HG03045 (cell line): ENCODE measurements at regions not wholly inside any gene's neighbourhood (a gene's known extent, or its start where the extent isn't known, plus 50 kb on each side); places are given as distances from the start of the nearest gene placed in this dataset.
"Not testable (repeated sequence)": the region's sequence is repeated elsewhere in the genome, so short reads cannot be mapped to it uniquely, and the experiment has no call there.

Source experiments
- ATAC-seq: cut with Tn5 transposase; IDR thresholded peaks from one replicate; pipeline ENCODE4 v1.9.1; 2021; ENCODE audit warnings: mild to moderate bottlenecking, moderate library complexity; ENCODE audit not compliant: unreplicated experiment

DNA sequence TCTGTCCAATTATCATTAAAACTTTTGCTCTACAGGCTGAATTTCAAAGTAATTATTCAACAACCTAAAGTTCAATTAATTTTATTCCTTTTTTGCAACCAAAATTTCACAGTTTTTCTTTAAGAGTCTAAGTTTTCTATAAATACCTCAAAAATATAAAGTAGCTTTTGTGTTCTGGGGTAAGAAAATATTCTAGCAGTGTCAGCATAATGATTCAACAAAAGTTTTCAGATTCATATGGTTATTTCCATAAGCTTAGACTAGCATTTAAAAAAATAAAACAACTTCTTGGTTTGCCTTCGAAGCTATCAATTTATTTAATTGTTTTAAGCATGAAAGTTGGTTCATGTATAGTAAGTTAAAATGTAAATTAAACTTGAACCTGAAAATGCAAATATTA, 1962.3 kb upstream of the CDH6 start:
- ATAC-seq, result no peak

DNA sequence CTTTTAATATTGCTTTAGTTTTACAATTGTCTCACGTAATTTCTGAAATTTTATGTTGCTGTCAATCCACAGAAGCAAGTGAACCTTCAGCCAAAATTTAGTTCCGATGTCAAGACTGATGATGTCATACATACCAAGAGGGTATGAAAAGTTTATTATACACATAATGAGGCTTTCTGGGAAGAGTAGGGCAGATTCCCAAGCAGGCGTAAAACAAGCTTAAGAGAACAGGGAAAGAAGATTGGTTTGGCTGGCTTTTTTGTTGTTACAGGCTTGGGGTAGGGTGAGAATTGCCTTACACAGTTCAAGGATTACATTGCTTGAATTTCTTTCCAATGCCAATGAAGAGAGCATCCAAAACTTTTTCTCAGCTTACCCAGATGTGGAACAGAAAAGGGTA, 1962.9 kb upstream of the CDH6 start:
- ATAC-seq, result no peak

DNA sequence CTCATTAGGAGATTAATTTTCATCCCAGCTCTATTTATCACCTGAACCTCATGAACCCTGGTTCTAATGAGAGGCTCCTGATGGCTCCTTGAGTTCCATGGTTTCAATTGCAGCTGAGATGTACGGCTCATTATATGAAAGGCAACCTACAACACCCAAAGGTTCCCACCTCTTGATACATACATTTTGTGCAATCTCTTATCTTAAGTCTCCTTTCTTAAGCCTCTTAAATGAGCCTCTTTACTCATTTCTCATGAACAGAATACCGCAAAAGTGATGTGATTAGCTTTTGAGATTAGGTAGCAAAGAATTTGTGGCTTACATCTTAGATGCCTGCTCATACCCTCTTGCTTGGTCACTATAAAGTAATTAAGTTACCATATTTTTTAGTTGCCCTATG, 1964.0 kb upstream of the CDH6 start:
- ATAC-seq, result no peak

DNA sequence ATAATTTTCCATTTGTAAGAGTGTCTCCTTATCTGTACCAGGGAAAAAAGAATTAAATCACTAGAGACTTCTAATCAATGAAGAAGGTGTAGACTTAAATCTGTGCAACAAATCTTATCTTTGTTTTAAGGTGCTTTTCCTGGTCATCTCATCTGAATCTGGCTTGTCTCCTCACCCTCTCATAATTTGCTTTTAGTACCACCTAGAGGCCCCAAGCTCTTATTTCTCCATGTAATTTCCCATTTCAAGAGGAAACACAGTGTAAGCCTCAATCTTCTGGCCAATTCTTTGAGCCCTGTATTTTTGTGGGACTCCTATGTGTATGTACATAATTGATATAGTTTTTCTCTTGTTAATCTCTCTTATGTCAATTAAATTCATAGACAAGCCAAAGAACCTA, 1975.3 kb upstream of the CDH6 start:
- ATAC-seq, result no peak

DNA sequence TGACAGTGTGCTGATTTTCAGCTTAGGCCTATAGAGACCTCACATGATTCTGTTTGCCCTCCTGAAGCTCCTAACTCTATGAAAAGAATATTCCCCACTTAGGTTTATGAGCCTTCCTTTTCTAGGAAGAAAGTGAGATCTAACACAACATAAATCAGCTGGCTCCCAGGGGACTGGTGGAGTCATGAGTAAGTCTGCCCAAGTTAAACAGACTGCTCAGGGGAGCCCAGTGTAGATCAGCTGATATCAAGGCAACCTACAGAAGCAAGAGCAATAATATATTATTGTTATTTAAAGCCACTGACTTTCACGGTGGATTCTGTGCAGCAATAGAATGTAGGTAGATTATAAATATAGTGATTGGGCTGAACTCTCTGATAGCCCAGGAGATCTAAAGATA, 1978.6 kb upstream of the CDH6 start:
- no peak for ATAC-seq

DNA sequence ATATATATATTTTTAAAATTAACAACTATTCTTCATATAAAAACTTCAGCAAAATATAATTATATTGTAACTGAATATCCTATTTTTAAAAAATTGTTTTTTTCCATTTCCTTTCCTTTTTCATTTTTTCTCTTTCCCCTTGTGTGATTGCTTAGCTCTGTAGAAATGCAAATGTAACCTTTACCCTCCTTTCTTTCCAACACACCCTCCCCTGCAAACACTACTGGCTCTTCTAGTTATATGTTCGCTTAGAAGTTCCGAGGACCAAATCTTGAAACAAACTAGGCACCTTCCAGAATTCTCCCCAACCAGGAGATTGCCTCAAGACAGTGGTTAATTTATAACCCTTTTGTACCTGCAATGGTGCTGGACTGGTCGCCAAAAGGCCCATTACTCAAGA, 1980.0 kb upstream of the CDH6 start:
- no peak for ATAC-seq

DNA sequence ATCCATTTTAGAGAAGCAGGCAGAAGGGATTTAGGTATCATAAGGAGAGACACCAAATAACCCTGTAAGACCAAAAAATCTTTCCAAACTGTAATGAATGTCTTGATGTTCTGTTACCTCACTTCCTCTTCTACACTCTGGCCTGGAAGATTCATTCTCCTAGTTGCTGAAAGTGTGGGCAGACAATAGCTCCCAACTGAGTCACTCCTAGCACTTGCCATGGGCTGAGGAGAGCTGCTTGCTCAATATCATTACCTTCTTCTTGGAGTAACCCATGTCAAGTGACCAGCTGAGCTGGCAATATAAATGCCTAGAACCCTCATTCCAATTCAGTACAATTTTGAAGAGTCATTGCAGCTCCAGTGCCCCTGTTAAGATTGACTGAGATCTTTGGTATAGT, 1985.5 kb upstream of the CDH6 start:
- ATAC-seq, result no peak

DNA sequence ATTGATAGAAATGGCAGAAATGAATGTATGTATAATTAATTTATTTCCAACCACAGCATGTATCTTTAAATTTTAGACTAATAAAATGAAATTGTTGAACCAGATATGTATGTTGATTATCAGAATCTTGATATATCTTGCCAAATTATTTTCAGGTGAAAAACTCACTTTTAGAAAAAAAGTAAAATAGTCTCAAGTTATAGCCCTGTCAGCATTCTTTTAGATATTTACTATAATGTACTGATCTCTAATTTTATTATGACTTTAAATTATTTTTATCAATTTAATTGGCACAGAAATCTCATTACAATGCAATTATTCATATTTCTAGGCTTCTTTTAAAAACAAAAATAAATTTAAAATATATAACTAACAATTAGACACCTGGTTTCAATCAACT, 1990.4 kb upstream of the CDH6 start:
- no peak for ATAC-seq

DNA sequence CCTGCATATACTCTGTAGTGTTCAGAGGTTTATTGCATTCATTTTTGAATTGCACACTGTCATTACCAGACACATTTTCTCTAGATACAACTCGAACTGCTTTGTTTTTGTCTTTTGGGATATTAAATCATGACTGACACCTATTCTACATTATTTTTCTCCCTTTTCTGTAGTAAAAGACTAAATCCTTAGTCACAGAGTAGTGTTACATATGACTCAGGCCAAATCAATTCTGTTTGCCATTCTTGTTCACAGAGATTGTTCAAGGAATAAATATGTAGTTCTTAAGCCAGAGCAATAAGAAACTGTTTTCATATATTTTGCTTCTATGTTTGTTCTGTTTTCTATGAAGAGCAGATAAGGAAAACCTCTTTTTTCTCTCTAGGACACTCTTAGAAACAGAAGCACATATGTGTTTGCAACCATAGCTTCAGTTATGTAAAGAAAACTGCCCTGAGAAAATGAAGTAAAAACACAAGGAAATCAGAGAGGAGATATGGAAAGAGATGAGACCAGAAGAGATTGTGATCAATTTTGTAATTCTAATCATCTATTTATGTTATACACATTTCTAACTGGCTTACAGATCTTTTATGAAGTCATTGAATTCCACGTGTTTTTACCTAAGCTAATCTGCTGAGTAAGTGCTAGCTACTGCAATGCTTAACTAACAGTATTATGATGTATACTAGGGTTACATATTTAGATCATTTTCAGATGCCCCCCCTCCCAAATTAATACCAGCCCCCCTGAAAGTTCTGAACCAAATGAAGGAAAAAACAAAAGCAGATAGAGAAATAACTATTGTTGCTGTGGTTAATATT, 1995.6 kb upstream of the CDH6 start:
- no peak for ATAC-seq

DNA sequence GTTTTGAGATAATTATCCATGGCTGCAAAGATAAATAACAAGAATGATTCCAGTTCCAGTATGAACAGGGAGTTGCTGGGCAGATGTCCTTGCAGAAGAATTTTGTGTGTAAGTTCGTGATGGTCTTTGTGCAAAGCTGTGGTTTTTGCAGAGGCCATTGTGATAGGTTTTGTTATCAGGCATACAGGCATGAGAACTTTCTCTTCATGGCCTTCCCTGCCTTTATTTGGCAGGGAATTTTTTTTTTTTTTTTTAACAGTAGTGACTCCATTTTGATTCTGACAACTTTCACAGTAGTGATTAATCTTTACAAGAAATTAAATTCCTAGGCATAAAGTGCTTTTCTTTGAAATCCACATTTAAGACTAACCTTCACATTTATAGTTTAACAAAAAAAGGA, 1999.5 kb upstream of the CDH6 start:
- ATAC-seq, result no peak

DNA sequence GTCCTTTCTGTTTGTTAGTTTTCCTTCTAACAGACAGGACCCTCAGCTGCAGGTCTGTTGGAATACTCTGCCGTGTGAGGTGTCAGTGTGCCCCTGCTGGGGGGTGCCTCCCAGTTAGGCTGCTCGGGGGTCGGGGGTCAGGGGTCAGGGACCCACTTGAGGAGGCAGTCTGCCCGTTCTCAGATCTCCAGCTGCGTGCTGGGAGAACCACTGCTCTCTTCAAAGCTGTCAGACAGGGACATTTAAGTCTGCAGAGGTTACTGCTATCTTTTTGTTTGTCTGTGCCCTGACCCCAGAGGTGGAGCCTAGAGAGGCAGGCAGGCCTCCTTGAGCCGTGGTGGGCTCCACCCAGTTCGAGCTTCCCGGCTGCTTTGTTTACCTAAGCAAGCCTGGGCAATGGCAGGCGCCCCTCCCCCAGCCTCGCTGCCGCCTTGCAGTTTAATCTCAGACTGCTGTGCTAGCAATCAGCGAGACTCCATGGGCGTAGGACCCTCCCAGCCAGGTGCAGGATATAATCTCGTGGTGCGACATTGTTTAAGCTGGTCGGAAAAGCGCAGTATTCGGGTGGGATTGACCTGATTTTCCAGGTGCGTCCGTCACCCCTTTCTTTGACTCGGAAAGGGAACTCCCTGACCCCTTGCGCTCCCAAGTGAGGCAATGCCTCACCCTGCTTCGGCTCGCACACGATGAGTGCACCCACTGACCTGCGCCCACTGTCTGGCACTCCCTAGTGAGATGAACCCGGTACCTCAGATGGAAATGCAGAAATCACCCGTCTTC, 2002.0 kb upstream of the CDH6 start:
- not testable (repeated sequence) for ATAC-seq

DNA sequence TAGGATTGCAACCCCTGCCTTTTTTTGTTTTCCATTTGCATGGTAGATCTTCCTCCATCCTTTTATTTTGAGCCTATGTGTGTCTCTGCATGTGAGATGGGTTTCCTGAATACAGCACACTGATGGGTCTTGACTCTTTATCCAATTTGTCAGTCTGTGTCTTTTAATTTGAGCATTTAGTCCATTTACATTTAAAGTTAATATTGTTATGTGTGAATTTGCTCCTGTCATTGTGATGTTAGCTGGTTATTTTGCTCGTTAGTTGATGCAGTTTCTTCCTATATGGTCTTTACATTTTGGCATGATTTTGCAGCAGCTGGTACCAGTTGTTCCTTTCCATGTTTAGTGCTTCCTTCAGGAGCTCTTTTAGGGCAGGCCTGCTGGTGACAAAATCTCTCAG, 2003.1 kb upstream of the CDH6 start:
- not testable (repeated sequence) for ATAC-seq

DNA sequence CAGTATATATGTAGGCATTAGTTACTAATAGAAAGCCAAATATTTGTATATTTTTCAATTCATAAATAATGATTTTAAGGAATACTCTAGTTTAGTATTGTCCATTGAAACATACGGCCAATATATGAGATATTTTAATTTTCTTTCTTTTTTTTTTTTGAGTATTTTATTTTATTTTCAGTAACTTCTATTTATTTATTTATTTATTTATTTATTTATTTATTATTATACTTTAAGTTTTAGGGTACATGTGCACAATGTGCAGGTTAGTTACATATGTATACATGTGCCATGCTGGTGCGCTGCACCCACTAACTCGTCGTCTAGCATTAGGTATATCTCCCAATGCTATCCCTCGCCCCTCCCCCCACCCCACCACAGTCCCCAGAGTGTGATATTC, 2007.1 kb upstream of the CDH6 start:
- not testable (repeated sequence) for ATAC-seq

DNA sequence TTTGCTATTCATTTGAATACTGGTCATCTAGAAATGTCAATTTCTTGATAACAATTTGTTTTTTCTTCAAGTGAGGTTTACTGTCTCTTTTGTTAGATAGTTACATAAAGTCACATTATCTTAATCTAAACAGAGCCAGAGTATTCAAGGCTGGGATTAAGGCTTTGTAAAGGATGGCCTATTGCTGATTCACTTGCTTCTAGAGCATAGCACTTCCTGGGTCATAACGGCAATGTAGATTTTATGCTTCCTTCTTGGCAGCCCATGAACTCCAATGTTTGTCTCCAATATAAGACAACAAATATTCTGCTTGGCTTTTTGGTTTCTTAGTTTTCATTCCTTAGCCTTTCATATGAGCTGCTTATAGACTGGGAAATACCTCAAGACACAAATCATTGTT, 2007.9 kb upstream of the CDH6 start:
- no peak for ATAC-seq

DNA sequence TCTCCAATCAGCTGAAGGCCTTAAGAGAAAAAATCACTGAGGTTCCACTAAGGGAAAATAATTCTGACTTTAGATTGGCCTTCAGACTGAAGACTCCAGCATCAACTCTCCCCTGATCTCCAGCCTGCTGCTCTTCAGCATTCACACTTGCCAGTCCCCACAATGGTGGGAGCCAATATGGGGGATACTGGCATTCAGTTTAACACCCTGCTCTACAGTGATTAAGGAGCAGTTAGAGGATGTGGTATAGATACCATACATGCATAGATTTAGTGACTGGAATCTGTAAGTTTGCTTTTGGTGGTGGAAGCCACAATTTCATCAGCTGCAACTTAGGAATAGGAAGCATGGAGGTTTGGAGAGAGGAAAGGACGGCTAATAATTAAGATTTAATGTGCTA, 2017.7 kb upstream of the CDH6 start:
- ATAC-seq, result no peak

DNA sequence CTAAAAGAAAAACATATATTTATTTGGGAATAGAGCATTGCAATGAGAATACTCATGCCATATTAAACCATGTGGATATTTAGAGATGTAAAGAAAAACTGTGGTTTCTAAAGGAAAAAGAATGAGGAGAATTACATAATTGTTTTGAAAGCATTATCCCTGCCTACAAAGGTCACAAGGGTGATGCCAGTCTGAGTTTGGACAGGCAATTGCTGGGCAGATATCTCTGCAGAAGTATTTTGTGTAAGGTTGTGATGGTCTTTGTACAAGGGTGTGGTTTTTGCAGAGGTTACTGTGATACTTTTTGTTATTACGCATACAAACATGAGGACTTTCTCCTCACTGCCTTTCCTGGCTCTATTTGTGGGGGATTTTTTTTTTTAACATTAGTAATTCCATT, 2022.9 kb upstream of the CDH6 start:
- ATAC-seq, result no peak

DNA sequence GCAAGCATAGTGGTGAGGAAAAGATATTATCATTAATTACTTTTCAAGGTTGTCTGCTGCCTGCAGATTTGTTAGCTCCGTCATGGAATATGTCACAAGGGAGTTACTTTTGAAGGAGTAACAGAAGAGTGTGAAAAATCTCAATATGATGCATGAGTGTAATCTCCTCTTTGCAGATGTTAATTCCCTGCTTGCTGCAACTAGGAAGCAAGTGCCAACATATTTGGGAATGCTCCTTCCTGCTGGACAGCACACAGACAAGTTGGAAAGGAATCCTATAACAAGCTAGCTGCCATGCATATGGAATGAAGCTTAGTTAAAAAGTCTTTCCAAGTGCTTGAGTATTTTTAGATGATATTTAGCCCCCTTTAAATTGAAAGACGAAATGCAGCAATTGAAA, 2023.6 kb upstream of the CDH6 start:
- ATAC-seq, result no peak

DNA sequence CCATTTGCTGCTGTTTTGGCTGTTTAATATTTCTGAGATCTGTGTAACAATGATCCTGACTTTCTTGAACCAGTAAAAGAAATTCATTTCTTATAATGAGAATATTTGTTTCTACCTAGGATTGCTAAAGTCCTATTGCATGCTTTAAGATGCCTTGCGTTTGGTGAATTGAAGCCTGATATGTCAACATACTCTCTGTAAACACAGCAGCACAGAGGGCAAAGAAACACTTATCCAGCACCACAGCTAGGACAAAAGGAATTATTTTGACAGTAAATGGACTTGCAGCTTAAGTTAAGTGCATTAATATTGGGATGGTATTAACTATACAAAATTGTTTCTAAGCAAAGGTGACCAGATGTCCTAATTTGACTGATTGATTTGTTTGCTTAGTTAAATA, 2031.2 kb upstream of the CDH6 start:
- no peak for ATAC-seq

DNA sequence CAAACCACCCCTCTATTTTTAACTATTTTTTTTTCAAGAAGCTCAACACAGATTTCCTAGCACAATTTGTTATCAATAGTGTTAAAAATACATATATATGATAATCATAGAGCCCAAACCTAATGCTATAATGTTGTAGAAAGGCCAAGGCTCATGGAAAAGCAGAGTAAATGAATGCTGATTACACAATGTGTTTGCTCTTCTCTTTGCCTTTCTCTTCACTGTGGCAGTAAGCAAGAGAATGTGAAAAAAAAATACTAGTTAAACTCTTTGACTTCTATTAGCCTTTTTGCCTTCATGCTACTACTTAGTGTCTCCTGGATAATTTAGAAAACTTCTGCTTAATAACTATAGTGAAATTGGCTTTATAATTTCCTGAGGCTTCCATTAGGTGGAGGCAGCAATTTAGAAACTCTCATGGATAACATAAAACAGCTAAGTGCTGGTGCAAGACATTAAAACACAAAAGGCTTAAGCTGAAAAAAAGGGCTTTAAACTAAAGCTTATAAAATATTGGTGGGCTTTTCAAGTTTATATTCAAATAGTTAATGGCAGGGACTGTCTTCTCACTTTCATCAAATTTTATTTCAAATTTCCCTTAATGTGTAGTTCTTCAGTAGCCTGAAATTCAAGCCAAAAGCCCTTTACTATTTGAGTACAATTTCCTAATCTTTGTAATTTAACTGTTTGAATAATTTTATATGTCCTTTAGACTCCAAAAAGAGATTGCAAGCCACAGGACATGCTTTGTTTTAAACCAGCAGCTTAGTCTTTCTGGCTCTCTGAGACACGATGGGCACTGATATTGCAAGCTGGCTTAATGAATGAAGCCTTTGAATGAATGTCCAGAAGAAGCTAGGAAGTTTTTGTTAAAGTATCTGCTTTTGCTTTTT, 2031.8 kb upstream of the CDH6 start:
- no peak for ATAC-seq

DNA sequence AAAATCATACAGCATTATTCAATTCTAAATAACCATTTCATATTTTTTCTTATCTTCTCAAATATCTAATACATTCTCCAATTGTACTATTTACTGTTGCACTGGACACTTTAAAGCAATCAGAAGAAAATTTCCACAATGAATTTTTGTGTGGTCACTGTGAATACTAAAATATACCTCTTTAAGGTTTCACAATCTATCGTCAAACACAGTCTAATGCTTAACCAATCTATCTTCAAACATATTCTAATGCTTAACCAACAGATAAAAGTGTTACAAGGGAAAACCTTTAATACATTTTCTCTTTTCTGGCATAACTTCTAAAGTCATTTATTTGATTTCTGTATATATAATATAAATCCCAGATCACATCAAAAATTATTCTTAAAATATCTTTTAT, 2035.5 kb upstream of the CDH6 start:
- no peak for ATAC-seq

DNA sequence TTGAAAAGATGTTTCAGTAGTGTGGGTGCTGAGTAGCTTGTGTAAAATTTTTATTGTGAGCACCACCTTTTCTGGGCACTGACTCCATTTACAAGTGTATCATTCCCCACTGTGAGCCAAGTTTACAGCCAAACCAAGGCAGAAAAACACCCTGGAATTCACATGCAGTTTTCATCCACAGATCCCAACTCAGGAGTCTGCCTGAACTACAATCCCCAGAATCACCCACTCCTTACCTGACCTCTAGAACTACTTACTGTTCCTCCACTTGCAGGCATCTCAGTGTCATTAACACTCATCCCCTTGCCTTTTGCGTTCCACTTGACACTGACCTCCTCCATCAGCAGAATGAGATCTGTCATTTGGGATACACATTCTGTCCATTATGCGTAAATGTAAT, 2042.6 kb upstream of the CDH6 start:
- no peak for ATAC-seq
